HG02852 (cell line): ENCODE measurements at regions not wholly inside any gene's neighbourhood (a gene's known extent, or its start where the extent isn't known, plus 50 kb on each side); places are given as distances from the start of the nearest gene placed in this dataset.

Source experiments
- ATAC-seq: cut with Tn5 transposase; IDR thresholded peaks from one replicate; pipeline ENCODE4 v1.9.1; 2021; ENCODE audit warnings: mild to moderate bottlenecking, moderate library complexity; ENCODE audit not compliant: unreplicated experiment

DNA sequence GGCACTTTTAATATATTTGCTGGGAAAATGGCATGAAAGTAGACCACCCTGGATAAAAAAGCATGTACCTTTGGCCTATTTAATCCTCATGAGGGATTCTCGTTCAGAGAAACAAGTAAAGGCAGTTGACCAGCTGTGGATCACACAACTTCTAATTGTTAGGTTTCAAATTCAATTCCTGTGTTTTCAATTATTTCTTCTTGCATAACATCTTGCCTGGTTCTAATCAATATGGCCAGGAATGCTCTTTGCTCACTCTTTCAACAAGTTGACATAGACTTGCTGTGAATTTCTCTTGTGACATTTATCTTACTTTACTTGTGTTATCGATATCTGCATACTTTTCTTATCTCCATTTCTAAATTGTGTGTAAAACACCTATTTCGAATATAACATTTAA, 211.8 kb downstream of the SLC7A11 start:
- no peak for ATAC-seq

DNA sequence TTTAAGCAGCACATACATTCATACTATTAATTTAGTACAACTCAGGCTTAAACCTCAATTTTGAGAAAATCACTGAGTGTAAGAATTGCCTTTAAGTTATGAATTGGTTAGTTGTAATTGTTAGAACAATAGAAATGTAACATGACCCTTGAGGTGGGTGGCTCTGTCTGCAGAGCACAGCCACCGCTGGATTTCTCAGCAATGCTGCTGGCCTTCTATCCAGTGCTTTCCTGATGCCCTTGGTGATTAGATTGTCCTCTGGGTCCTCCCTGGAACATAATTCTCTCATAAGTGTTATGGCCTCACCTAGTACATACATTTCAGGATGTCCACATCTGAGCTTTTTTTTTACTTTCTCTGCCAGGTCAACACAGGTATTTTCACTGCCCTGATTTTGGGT, 213.2 kb downstream of the SLC7A11 start:
- no peak for ATAC-seq

DNA sequence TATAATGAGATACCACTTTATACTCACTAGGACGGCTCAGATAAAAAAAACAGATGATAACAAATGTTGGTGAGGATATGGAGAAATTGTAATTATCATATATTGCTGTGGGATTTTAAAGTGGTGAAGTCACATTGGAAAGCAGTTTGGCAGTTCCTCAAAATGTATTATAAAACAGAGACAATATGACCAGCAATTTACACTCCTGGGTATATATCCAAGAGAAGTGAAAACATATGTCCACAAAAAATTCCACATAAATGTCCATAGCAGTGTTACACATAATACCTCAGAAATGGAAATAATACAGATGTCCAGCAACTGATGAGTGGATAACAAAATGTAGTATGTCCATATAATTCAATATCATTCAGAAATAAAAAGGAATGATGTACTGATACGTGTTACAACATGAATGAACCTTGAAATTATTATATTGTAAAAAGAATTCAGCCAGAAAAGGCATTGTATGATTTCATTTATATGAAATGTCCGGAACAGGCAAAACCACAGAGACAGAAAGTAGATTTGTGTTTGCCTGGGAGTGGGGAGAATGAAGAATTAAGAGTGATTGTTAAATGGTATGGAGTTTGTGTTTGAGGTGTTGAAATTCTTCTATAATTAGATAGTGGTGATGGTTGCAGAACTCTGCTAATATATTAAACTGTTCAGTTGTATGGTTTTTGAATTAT, 220.9 kb downstream of the SLC7A11 start:
- no peak for ATAC-seq

DNA sequence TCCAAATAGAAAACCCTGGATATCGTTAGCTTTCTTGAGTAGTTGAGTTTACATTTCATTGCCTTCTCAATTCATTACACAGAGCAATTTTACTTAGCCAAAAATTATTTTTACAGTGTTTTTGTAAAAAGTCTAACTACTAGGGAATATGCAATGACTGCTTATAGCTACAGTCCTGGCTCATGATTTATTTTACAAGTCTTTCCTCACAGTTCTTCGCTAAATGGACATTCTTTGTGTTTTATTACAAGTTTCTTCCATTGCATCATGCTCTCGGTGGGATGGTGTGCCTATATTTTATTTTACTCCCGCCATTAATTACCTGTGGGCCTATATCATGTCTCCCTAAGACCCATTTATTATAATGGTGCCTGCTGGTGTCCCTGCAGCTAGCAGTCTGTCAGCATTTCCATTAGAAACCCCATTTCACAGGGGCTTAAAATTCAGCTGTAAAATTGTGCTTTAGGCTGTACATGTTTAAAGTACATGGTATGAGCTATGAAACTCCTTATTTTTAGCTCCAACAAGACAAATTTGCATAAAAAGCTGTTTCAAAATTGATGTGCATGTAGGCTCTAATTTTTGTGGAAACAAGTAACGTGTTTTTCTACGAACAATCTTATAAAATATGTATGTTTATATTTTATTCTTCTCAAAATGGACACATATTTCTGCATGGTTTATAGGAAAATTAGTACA, 227.4 kb downstream of the SLC7A11 start:
- ATAC-seq: no peak

DNA sequence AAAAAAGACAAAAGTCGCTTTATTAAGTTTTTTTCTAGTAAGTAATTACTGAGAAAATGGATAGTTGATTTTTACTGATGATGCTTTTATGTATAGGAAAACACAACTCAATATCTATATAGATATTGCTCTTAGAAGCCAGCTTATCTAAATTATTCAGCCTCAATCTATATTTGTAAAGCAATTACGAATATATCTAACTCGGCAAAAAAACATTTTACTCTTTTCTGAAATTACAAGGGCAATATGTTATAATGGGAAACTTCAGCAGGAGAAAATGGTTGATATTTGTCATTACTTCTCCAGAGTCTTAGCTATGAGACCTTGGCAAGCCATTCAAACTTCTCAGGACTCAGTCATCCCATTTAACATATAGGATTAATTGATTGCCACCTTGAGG, 228.5 kb downstream of the SLC7A11 start:
- ATAC-seq: no peak

DNA sequence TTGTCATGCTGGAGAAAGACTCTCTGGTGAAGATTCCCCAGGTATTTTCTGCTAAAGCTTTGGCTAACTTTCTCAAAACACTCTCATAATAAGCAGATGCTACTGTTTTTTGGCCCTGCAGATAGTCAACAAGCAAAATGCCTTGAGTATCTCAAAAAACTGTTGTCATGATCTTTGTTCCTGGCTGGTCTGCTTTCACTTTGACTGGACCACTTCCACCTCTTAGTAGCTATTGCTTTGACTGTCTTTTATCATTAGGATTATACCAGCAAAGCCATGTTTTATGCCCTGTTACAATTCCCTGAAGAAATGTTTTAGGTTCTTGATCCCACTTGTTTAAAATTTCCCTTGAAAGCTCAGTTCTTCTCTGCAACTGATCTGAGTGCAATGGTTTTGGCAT, 231.5 kb downstream of the SLC7A11 start:
- ATAC-seq: peak; percentile 85

DNA sequence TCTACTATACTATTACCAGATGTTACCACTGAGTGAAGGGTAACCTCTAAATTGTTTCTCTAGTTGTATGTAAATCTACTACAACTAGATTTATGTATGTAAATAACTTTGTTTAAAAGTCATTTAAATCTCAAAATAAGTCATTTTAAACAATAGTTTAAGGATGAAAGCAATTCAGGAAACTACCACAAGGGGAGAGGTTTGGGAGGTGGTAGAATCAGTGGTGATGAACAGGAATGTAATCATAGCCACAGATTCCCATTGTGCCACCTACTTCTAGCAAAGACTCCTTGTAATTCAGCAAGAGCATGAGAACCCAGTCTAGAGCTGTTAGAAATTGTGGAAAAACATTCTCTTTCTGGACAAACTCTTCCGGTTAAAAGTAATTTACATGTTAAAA, 234.6 kb downstream of the SLC7A11 start:
- ATAC-seq: no peak

DNA sequence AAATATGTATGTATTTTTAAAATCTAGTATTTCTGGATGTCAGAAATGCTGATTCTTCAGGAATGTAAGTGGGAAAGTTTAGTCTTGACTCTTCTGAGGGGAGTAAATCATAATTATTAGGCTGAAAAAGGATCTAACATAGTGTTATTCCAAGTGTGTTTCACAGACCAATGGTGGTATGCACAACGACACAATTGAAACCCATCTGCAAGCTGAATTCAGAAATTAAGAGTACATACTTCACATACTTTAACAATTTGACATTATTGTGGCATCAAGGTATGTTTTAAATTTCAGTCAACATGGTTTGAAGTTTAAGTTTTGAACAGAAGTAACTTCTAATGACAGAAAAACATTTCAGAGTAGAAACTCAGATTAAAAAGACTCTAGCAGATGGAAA, 236.7 kb downstream of the SLC7A11 start:
- no peak for ATAC-seq

DNA sequence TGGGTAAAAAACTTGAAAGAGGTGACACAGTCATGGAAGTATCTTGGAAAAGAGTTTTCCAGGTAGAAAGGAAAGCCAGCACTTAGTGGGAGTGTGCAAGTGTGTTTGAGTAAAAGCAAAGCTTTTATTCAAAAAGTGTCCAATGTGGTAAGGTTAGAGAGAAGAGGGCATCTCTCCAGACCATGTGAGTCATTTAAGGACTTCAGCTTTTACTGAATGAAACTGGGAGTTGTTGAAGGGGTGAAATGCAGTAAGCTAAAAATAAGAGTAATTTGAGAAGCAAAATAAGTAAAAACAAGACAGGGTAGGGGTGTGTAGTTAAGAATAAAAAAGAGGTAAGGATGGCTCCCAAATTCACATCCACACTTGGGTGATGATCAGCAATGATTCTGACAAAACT, 238.9 kb downstream of the SLC7A11 start:
- peak; percentile 98 for ATAC-seq

DNA sequence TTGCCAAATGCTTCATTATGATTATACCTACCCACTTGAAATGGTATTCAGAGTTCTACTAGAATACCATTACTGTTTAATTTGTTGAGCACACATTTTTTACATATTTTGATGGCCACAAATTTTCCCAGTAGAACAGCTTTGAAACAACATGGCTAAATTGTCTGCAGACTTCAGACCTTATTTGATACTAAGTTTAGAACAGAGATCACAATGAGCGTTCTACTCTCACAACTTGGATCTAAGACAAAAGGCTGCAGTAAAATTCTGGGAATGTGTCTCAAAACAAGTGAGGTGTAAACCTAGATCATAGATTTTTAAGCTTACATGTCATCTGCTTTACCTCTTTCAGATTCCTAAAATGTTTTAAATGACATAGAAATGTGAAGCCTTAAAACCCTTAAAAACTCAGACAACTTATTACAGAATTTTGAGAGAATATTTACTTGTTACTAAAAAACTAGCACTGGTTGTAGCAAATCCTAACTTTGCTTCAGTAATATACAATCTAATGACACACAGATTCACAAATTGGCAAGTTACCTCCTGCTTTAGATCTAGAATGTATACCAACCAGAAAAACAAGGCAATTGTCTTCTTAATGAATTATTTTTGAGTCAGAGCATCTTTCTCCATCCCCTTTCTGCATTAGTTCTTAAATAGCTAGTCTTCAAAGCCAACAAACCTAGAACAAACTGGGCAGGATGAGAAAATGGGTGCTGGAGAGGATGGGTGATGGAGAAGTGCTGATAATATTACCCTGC, 243.3 kb downstream of the SLC7A11 start:
- no peak for ATAC-seq

DNA sequence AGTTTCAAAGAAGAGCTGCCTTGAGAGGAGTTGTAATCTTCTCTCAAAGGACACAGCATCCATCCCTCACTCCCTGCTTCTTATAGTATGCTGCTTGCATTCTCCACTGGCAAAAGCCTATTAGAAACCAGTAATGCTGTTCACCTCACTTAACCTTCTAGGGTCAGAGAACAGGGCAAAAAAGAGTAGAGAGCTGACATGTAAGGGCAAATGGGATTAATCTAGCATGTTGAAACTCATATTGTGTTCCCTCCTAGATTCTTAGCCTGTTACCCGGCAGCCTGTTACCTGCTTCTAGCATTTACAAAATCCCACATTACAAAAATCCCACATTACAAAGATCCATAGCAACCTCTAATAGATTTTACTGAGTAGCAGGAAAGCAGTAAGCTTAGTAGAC, 244.7 kb downstream of the SLC7A11 start:
- no peak for ATAC-seq

DNA sequence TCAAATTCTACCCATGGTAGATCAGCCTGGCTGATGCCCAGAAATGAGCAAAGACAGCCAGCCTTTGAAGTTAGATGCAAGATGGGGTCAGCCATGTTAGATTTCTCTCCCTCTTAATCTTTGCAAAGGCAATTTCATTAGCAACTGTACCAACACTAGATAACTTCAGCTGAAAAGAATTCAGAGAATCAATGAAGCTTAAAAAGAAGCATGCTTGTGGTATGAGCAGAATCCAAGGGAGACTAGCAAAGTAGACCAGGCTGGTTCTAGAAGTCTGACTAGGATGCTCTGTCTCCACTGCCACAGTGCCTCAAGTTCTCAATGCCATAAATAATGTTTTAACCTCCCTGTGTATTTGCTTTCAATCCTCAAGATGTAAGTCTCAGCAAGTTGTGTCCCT, 247.3 kb downstream of the SLC7A11 start:
- ATAC-seq: no peak

DNA sequence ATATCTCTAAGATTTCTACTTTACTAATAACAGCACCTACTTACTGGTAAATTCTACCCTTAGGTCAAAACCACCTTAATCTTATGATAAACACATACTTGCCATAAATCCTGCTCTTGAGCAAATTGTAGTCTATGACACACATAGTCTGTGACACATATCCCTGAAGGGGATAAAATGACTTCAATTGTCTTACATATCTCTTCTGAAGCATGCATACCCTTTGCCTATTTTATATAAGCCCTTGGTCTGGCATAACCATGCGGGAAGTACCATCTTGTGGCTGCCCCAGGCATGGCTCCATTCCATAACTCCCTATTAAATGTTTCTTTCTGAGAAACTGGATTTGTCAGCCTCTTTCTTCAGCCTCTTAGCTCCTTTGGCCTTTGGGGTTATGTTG, 248.9 kb downstream of the SLC7A11 start:
- no peak for ATAC-seq

DNA sequence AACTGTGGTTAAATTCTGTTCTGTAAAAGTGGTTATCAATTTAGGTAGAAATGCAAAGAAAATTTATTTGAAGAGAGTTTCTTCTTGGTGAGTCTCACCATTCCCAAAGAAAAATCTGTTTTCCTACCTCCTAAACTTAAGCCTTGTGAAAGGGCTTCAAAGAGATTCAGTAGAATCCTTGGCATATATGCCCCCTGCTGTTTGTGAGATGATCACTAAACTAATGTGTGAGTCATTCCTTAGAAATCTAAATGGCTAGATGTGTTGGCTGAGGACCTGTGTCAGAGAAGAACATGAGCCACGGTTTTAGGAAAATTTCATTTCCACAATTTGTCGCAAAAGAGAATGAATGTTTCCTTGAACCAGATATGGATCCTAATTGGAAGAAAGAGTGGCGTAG, 260.9 kb downstream of the SLC7A11 start:
- no peak for ATAC-seq

DNA sequence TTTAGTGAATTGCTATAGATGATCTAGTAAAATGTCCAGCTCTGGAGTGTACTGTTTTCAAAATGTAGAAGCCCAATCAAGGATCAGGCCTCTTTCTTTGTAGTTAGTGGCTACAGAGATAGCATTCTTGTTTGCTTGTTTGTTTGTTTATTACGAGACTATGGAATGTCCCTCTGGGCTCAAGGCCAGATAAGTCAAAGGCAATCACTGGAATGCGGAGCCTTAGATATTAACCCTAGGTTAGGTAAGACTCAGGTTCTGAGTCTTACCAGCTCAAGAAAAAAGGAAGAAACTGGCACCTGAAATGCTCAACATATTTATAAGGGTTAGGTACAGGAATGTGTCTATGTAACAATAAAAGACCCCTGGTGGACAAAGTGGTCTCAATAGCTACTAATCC, 261.5 kb downstream of the SLC7A11 start:
- ATAC-seq: no peak

DNA sequence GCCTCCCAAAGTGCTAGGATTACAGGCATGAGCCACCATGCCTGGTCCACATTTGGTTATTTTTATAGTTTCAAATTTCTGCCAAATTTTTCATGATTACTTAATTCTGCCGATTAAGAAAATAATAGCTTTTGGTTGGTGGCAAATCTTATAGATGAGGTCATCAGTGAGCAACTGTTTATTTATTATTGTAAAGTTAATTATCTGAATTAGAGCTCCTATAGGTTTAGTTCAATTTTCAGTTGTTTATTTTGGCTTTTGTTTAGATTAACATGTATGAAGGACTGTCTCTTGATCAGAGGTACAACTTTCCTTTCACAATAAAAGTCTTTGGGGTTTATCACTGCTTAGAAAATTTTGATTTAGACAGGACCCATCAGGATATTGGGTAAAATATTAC, 262.2 kb downstream of the SLC7A11 start:
- ATAC-seq: no peak

DNA sequence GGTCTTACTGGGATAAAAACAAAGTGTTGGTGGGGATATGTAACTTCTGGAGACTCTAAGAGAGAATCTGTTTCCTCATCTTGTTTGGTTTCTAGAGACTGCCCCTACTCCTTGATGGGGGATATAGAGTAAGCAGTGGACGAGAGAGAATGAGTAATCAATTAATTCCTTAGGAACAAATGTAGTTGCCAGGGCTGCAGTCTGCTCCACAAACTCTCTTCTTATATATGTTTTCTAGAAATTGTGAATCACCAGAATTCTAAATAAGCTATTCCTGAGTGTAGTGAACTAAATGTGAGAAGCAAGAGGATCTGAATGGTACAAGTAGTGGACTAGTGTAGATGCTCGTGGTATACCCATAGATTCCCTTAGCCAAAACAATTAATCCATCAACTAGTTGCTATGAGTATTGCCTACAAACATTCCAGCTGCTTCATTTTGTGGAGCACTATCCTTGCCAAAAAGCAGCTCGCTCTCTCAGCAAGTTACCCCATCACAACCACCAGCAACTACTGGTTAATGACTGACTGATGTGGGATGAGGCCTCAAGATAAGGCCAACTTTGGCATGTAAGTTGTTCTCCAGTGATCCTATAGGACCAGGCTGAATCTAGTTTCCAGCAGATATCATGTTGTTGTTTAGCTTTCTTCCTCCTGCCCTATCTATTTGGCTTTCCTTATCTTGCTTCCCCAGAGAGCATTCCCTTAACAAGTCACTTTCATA, 273.0 kb downstream of the SLC7A11 start:
- ATAC-seq: no peak

DNA sequence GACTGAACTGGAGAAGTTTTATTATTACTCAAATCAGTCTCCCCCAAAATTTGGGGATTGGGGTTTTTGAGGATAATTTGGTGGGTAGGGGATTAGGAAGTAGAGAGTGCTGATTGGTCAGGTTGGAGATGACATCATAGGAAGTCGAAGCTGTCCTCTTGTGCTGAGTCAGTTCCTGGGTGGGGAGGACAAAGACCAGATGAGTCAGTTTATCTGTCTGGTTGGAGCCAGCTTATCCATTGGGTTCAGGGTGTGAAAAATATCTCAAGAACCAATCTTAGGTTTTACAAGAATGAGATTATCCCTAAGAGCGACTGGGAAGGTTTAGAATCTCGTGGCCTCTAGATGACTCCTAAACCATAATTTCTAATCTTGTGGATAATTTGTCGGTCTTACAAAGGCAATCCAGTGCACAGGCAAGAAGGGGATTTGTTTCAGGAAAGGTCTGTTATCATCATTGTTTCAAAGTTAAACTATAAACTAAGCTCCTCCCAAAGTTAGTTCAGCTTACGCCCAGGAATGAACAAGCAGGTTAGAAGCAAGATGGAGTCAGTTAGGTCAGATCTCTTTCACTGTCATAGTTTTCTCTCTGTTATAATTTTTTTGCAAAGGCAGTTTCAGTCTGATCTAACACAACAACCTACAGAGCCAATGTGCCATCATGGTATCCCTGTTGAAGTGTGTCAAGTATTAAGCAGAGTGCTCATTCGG, 274.5 kb downstream of the SLC7A11 start:
- ATAC-seq: no peak

DNA sequence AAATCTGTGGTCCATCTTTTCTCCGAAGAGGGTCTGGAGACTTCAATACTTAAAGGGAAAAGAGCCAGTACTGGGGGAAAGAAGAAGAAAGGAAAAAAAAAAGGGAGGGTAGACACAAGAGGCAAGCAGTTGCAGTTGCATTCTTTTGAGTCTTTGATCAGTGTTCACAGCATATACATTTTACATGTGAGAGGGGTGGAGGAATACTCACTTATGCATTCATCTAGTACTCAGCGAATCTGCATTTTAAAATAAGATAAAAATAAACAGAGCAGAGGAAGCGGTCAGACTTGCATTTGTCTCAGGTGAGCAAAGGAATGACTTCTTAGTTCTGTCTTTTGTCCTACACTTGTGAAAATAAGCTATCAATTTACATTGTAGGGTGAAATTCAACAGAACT, 275.6 kb downstream of the SLC7A11 start:
- no peak for ATAC-seq

DNA sequence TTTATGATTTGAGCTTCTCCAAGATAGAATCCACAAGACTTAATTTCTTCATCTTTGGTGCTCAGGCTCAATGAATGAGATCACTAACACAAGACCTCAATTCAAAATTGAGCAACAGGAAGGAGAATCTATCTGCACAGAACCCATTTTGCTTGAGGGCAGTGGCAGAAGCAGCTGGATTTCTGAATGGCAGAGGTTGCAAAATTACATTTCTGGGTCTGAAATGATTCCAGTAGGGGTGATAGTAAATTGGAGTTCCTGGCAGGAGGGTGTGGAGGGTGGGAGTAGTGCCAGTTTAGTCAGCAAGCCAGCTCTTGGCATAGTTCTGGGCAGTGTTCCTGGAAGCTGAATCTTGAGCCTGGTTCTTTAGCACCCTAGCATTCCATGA, 281.1 kb downstream of the SLC7A11 start:
- ATAC-seq: no peak
